H1 (cell line): ENCODE measurements at regions not wholly inside any gene's neighbourhood (a gene's known extent, or its start where the extent isn't known, plus 50 kb on each side); places are given as distances from the start of the nearest gene placed in this dataset.

Experiments
- CTCF ChIA-PET: fragments of 300-600 bp; sonication (Branson Sonifier 250); formaldehyde crosslinking; loops from one replicate; lab custom pipeline; 2021; ENCODE audit not compliant: partially characterized antibody; lab: Charles Lee
- POLR2A ChIA-PET: fragments of 300-600 bp; sonication (Branson Sonifier 250); formaldehyde crosslinking; loops from one replicate; lab custom pipeline; 2021; ENCODE audit warnings: inconsistent platforms; ENCODE audit not compliant: partially characterized antibody; lab: Charles Lee
- DNase-seq, 2 experiments: peaks; one replicate each; pipeline versions ENCODE4 v3.0.0 to v3.0.0-alpha.2; 2010 to 2022; ENCODE audit warnings: low spot score in 2 of 2, low read depth in 1 of 2, mixed read lengths in 1 of 2
- FAIRE-seq: peaks from 2 replicates; lab custom pipeline; 2011; peaks lifted over from hg19 to GRCh38; lab: Jason Lieb, UNC
- H2AFZ ChIP-seq: 2 replicates; pipeline ENCODE4 v1.8.1; 2012; ENCODE audit warnings: low read length, inconsistent platforms
- H2AK5ac ChIP-seq: 2 replicates; pipeline ENCODE4 v1.6.1; 2013; ENCODE audit warnings: low read depth, low read length
- H2BK120ac ChIP-seq: replicated peaks from 2 replicates; pipeline ENCODE3; 2013; ENCODE audit warnings: low read depth, low read length, inconsistent platforms
- H2BK12ac ChIP-seq: 2 replicates; pipeline ENCODE4 v1.6.1; 2013; ENCODE audit warnings: low read depth, low read length
- H2BK15ac ChIP-seq: 2 replicates; pipeline ENCODE4 v1.6.1; 2013; ENCODE audit warnings: low read length
- H2BK20ac ChIP-seq: 2 replicates; pipeline ENCODE4 v1.6.1; 2013; ENCODE audit warnings: low read length
- H2BK5ac ChIP-seq: 2 replicates; pipeline ENCODE4 v1.6.1; 2013; ENCODE audit warnings: low read depth, low read length
- H3K14ac ChIP-seq: 2 replicates; pipeline ENCODE4 v1.6.1; 2013; ENCODE audit warnings: inconsistent platforms; ENCODE audit not compliant: insufficient read length
- H3K18ac ChIP-seq: 2 replicates; pipeline ENCODE4 v1.6.1; 2013; ENCODE audit warnings: low read length; ENCODE audit errors: extremely low read depth
- H3K23ac ChIP-seq: 2 replicates; pipeline ENCODE4 v1.6.1; 2013; ENCODE audit warnings: inconsistent platforms; ENCODE audit not compliant: insufficient read length
- H3K23me2 ChIP-seq: 2 replicates; pipeline ENCODE4 v1.6.1; 2013; ENCODE audit warnings: low read depth, low read length
- H3K27ac ChIP-seq: 2 replicates; pipeline ENCODE4 v1.6.1; 2011; ENCODE audit warnings: low read depth, low read length, inconsistent platforms
- H3K27me3 ChIP-seq, 4 experiments: replicated peaks in 1 of 4; 1 replicate in 1 of 4; 2 replicates in 3 of 4; pipeline versions ENCODE4 v1.6.1 to v1.8.1; 2011 to 2013; ENCODE audit warnings: low read length in 3 of 4, mild to moderate bottlenecking in 3 of 4, inconsistent platforms in 2 of 4, mixed read lengths in 2 of 4, moderate library complexity in 1 of 4; ENCODE audit not compliant: control insufficient read depth in 3 of 4, insufficient read depth in 3 of 4; ENCODE audit errors: extremely low read depth in 1 of 4
- H3K36me3 ChIP-seq, 4 experiments: 2 replicates each; pipeline versions ENCODE4 v1.6.1 to v1.8.1; 2011 to 2013; ENCODE audit warnings: mild to moderate bottlenecking in 4 of 4, low read length in 3 of 4, moderate library complexity in 2 of 4, control low read depth in 1 of 4, inconsistent platforms in 1 of 4; ENCODE audit not compliant: insufficient read depth in 4 of 4, control insufficient read depth in 2 of 4
- H3K4ac ChIP-seq: replicated peaks from 2 replicates; pipeline ENCODE3; 2013; ENCODE audit warnings: low read length, low read depth, mixed read lengths, inconsistent platforms; ENCODE audit not compliant: insufficient read length
- H3K4me1 ChIP-seq, 4 experiments: replicated peaks in 1 of 4; 1 replicate in 1 of 4; 2 replicates in 3 of 4; pipeline versions ENCODE4 v1.6.1 to v1.8.1; 2011 to 2013; ENCODE audit warnings: low read length in 3 of 4, inconsistent platforms in 2 of 4, mixed read lengths in 1 of 4; ENCODE audit not compliant: insufficient read depth in 4 of 4, control insufficient read depth in 3 of 4
- H3K4me2 ChIP-seq, 2 experiments: 2 replicates each; pipeline versions ENCODE4 v1.6.1 to v1.8.1; 2011 to 2013; ENCODE audit warnings: low read depth in 2 of 2, low read length in 2 of 2, control low read depth in 1 of 2, inconsistent platforms in 1 of 2, mild to moderate bottlenecking in 1 of 2; ENCODE audit not compliant: insufficient read depth in 1 of 2
- H3K4me3 ChIP-seq, 4 experiments: fragments of 200-600, 300-600 bp in 1 of 4; sonication (generic), shearing (Covaris generic), sonication (Bioruptor Twin) in 1 of 4; 2 replicates each; pipeline versions ENCODE4 v1.5.1 to v1.8.1; 2011 to 2016; ENCODE audit warnings: low read length in 4 of 4, low read depth in 3 of 4, control low read depth in 2 of 4, inconsistent platforms in 2 of 4, mild to moderate bottlenecking in 2 of 4, mixed read lengths in 1 of 4, moderate library complexity in 1 of 4; ENCODE audit not compliant: insufficient read depth in 2 of 4; ENCODE audit errors: extremely low read depth in 1 of 4
- H3K56ac ChIP-seq: replicated peaks from 2 replicates; pipeline ENCODE3; 2013; ENCODE audit warnings: low read depth, mild to moderate bottlenecking, mixed read lengths, low read length, inconsistent platforms; ENCODE audit not compliant: insufficient read length
- H3K79me1 ChIP-seq: 2 replicates; pipeline ENCODE4 v1.6.1; 2013; ENCODE audit warnings: low read depth, low read length, control low read depth
- H3K79me2 ChIP-seq, 2 experiments: 2 replicates each; pipeline versions ENCODE4 v1.6.1 to v1.8.1; 2012 to 2013; ENCODE audit warnings: low read length in 2 of 2, mild to moderate bottlenecking in 2 of 2, inconsistent platforms in 1 of 2; ENCODE audit not compliant: insufficient read depth in 2 of 2, control insufficient read depth in 1 of 2
- H3K9ac ChIP-seq, 4 experiments: replicated peaks in 1 of 4; 1 replicate in 1 of 4; 2 replicates in 3 of 4; pipeline versions ENCODE4 v1.6.1 to v1.8.1; 2011 to 2013; ENCODE audit warnings: low read depth in 3 of 4, low read length in 3 of 4, control low read depth in 2 of 4, mild to moderate bottlenecking in 2 of 4, moderate library complexity in 2 of 4, inconsistent platforms in 1 of 4; ENCODE audit errors: extremely low read depth in 1 of 4
- H3K9me3 ChIP-seq, 2 experiments: 2 replicates each; pipeline versions ENCODE4 v1.6.1 to v1.8.1; 2012 to 2013; ENCODE audit warnings: mild to moderate bottlenecking in 2 of 2, moderate library complexity in 2 of 2, control low read depth in 1 of 2, inconsistent platforms in 1 of 2, low read depth in 1 of 2, low read length in 1 of 2, mixed read lengths in 1 of 2; ENCODE audit not compliant: insufficient read depth in 2 of 2
- H4K20me1 ChIP-seq, 2 experiments: replicated peaks in 1 of 2; 2 replicates each; pipeline versions ENCODE3 to v1.8.1; 2011 to 2013; ENCODE audit warnings: inconsistent platforms in 2 of 2, low read length in 2 of 2, mild to moderate bottlenecking in 1 of 2; ENCODE audit not compliant: insufficient read depth in 2 of 2, control insufficient read depth in 1 of 2
- H4K5ac ChIP-seq: 2 replicates; pipeline ENCODE4 v1.6.1; 2013; ENCODE audit warnings: low read length, low read depth, mixed read lengths, inconsistent platforms; ENCODE audit not compliant: insufficient read length
- H4K8ac ChIP-seq: 2 replicates; pipeline ENCODE4 v1.8.0; 2013; ENCODE audit warnings: mild to moderate bottlenecking, moderate library complexity, low read length, inconsistent platforms; ENCODE audit not compliant: insufficient read depth; ENCODE audit errors: extremely low read depth
- H4K91ac ChIP-seq: replicated peaks from 2 replicates; pipeline ENCODE3; 2013; ENCODE audit warnings: low read length, mixed read lengths, inconsistent platforms; ENCODE audit not compliant: insufficient read length
- CHD1 ChIP-seq: IDR thresholded peaks from 2 replicates; pipeline ENCODE4 v1.6.1; 2012; ENCODE audit warnings: low read depth, low read length, improper control_type of control experiment
- CREB1 ChIP-seq: IDR thresholded peaks from 2 replicates; pipeline ENCODE4 v1.6.1; 2012; ENCODE audit warnings: inconsistent platforms
- MAX ChIP-seq: IDR thresholded peaks from 2 replicates; pipeline ENCODE4 v1.6.1; 2012; ENCODE audit warnings: inconsistent platforms
- PHF8 ChIP-seq: fragments of 200-600 bp; sonication (generic); conservative IDR thresholded peaks from 2 replicates; pipeline ENCODE4 v1.7.1; 2012; ENCODE audit warnings: low read depth, mild to moderate bottlenecking, inconsistent platforms, low read length, moderate library complexity
- RAD21 ChIP-seq, 2 experiments: IDR thresholded peaks in 1 of 2; conservative IDR thresholded peaks in 1 of 2; 2 replicates each; pipeline ENCODE4 v1.6.1; 2011; ENCODE audit warnings: low read depth in 2 of 2, low read length in 2 of 2, improper control_type of control experiment in 1 of 2, inconsistent platforms in 1 of 2, mild to moderate bottlenecking in 1 of 2, moderate library complexity in 1 of 2
- SRF ChIP-seq: IDR thresholded peaks from 2 replicates; pipeline ENCODE4 v1.6.1; 2011; ENCODE audit warnings: mild to moderate bottlenecking, low read depth, low read length, moderate library complexity
- WGBS, 2 experiments: shearing (Covaris generic) in 1 of 2; methylation state at CpG; one replicate each; pipeline versions ENCODE4 v1.1.6 to v1.1.7; 2013 to 2015; ENCODE audit warnings: low lambda C conversion rate in 2 of 2, mixed read lengths in 2 of 2, inconsistent platforms in 1 of 2, low coverage in 1 of 2, missing lambda C conversion rate in 1 of 2; ENCODE audit not compliant: insufficient replicate concordance in 2 of 2, insufficient coverage in 1 of 2, insufficient read length in 1 of 2; ENCODE audit errors: extremely low coverage in 1 of 2, missing lambda C conversion rate in 1 of 2; 5-methylcytosine and 5-hydroxymethylcytosine counted together

DNA sequence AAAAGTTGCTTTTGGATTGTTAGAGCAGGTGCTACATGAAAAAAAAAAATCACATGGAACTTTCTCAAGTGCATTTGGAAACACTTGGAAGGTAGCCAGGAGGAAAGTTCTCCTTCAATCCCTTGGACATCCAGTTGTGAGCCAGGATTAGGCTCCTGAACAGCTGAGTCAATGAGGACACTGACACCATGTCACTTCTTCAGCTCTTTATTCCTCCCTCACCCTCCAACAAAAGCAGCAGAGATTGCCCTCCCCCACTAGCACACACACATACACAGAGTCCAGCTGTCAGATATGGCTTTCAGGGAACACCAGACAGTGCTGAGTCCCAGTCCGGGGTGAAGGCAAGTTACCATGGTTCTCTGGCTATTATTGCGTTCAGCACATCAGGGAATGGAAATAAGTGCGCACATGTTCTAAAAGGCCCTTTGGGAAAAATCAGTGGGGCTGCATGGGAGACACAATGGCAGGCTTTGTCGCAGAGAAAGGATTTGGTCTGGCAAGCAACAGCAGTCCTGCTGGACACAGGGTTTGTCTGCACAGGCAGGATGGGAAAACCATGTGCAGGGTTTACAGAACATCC lies 124.7 kb upstream of the MARCKS start:
- POLR2A ChIA-PET: no interaction called here

More for the DNA sequence above, 124.7 kb upstream of the MARCKS start:
- Histone ChIP-seq H3K4me3 (no peak overlapping the region), H2BK12ac (peak overlapping the region; percentile 50; the same call in 1 of the 2 replicates), H3K23me2 (no peaks in the 10 kb centered on the region), H3K79me1 (no peaks in the 10 kb centered on the region), H2BK120ac (no peak overlapping the region), H3K9me3 (no peaks in the 10 kb centered on the region), H3K27me3 (no peaks in the 10 kb centered on the region), H4K91ac (no peak overlapping the region), H3K9ac (no peak overlapping the region), H2AFZ (no peak overlapping the region; the same call in none of the 2 replicates), H3K27ac (no peak overlapping the region), H3K4me2 (no peak overlapping the region), H3K79me2 (no peaks in the 10 kb centered on the region), H2AK5ac (no peak overlapping the region), H3K23ac (no peak overlapping the region), H4K8ac (no peak overlapping the region), H2BK5ac (no peak overlapping the region), H2BK15ac (0 out of 2 replicates have a peak overlapping the region, but pooled peaks have one; percentile 3), H2BK20ac (no peak overlapping the region), H3K36me3 (no peaks in the 10 kb centered on the region), H4K20me1 (no peaks in the 10 kb centered on the region), H3K14ac (no peak overlapping the region), H3K56ac (no peak overlapping the region), H3K18ac (no peak overlapping the region), H4K5ac (no peak overlapping the region), H3K4ac (no peak overlapping the region), H3K4me1 (0 out of 7 replicates have a peak, but pooled peaks cover 0 to 2% (median 0%) of the 10 kb centered on the region in 4 experiments)
- TF ChIP-seq MAX (no peak), CREB1 (no peak), SRF (no peak), CHD1 (no peak), PHF8 (no peak), RAD21 (IDR thresholded peaks at IDR 0.05 in 1 of 2, conservative IDR thresholded peaks at IDR 0.05 in 1 of 2; ENCODE audit: low read depth in 2 of 2, low read length in 2 of 2) (0 out of 4 replicates have a peak, but pooled peaks of 1 of the 2 experiments have one; percentile 2)
- 82% methylated on average over 4 of the region's 4 CpGs; no CpG with 5 or more reads in 1 of the 2 experiments for WGBS, 2 experiments
- no peak for FAIRE-seq
- peak in 1 of 2 experiments; percentile 28 for DNase-seq
- CTCF ChIA-PET: interaction anchor here (0.6 to 2.2 kb wide), 5 partner anchors 12 to 813 kb away, joined by 3 to 6 read pairs (median 3); no protein-coding TSS in a partner anchor
